ENCODE measurements at regions not wholly inside any gene's neighbourhood (a gene's known extent, or its start where the extent isn't known, plus 50 kb on each side); places are given as distances from the start of the nearest gene placed in this dataset.
"Not testable (repeated sequence)": the region's sequence is repeated elsewhere in the genome, so short reads cannot be mapped to it uniquely, and the experiment has no call there.

DNA sequence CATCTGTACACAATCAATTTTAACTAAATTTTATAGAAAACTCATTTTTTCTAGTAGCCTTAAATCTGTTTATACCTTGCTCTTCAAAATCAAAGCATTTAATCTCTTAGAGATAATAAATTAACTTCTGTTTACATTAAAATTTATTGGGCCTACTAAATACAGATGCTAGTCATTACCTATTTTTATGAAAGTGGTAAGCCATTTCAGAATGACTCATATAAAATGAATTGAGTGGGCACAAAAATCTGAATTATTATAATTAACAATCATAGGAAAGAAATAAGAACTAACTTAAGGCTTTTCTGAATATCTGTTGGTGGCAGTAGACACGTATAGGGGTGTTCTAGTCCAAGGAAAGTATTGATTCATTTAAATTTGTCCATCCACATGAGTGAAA lies 157.9 kb downstream of the KCNJ2 start:
- FAIRE-seq = no peak
- no peak for DNase-seq (ENCODE audit: insufficient read length)
- TF ChIP-seq TAF1 (IDR thresholded peaks at IDR 0.05; ENCODE audit: borderline replicate concordance, low read depth, low read length) (no peak), POLR2A (IDR thresholded peaks at IDR 0.05; ENCODE audit: low read depth, low read length) (no peak), POLR2AphosphoS5 (IDR thresholded peaks at IDR 0.05; ENCODE audit: low read depth, low read length) (no peak)

DNA sequence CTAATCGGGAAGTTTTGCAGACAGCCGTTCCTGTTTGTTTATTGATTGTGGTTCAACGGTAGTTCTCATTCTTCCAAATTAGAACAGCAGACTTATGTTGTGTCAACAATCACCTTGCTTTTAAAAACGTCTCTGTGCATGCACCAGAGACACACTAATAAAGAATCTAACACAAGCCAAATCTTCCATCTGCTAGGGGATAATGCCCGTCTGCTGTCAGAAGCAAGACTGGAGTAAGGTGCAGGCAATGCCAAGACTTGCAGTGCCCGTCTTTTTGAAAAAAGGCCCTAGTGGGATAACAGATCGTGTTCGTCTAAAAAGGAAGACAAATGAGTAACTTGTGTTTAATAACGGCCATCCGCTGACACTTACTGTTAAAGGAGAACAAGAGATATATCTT lies 158.4 kb downstream of the KCNJ2 start:
- no peak for FAIRE-seq
- TF ChIP-seq POLR2A (IDR thresholded peaks at IDR 0.05; ENCODE audit: low read depth, low read length) (no peak), TAF1 (IDR thresholded peaks at IDR 0.05; ENCODE audit: borderline replicate concordance, low read depth, low read length) (no peak), POLR2AphosphoS5 (IDR thresholded peaks at IDR 0.05; ENCODE audit: low read depth, low read length) (no peak)
- DNase-seq (ENCODE audit: insufficient read length) = no peak

DNA sequence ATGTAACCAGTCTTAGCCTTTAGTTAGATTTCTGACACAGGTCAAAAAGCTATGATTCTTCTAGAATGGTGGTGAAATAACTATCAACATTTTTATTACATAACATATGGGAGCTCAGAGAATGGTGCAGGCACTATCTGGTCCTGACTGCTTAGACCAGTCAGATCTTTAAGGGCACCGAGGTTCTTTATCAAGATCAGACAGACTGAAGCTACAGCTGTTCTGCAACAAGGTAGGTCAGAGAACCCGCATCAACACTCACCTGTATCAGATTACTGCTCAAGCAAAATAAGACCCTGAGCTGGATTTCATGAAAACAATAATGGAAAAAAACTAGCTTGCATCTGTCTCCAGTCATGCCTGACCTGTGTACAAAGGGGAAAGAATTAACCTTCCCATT lies 160.4 kb downstream of the KCNJ2 start:
- TF ChIP-seq POLR2AphosphoS5 (IDR thresholded peaks at IDR 0.05; ENCODE audit: low read depth, low read length) = no peak
- TF ChIP-seq POLR2A (IDR thresholded peaks at IDR 0.05; ENCODE audit: low read depth, low read length) = no peak
- no peak for TF ChIP-seq TAF1 (IDR thresholded peaks at IDR 0.05; ENCODE audit: borderline replicate concordance, low read depth, low read length)
- FAIRE-seq (no peak), DNase-seq (ENCODE audit: insufficient read length) (no peak)

- DNase-seq (ENCODE audit: insufficient read length); FAIRE-seq: not testable (repeated sequence)
These were observed 161.7 kb downstream of the KCNJ2 start for GRCh38 chr17:70331066-70331465.

DNA sequence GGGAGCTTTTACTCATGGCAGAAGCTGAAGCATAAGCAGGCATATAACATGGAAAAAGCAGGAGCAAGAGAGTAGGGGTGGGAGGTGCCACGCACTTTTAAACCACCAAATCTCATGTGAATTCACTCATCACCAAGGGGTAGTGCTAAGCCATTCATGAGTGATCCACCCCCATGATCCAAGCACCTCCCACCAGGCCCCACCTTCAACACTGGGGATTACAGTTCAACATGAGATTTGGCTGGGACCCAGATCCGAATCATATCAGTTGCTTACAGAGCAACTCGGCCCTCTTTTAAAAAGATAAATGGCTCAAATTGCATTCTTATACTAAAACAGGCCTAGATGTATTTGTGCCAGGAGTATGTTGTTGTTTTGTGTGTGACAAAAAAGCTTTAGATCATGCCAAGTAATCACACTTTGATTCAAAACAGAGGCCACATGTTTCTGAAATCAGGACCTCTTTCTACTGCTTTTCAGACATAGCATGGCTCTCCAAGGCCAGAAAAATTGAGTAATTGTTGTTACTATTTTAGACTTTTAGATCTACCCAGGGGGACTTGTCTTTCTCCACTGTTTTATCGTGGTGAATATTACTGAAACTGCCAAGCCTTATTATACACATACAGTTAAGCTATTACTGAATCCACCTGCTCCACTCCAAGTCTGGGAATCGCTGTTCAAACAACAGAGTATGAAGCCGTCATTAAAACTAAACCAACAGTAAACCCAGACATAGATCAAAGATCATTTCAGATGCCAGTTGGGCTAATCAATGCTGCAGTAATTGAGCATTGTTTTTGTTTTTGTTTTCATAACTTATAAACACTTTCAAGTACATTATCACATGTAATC lies 163.3 kb downstream of the KCNJ2 start:
- DNase-seq (ENCODE audit: insufficient read length) (no peak), FAIRE-seq (no peak)
- TF ChIP-seq POLR2AphosphoS5 (IDR thresholded peaks at IDR 0.05; ENCODE audit: low read depth, low read length) (no peak), TAF1 (IDR thresholded peaks at IDR 0.05; ENCODE audit: borderline replicate concordance, low read depth, low read length) (no peak), POLR2A (IDR thresholded peaks at IDR 0.05; ENCODE audit: low read depth, low read length) (no peak)

DNA sequence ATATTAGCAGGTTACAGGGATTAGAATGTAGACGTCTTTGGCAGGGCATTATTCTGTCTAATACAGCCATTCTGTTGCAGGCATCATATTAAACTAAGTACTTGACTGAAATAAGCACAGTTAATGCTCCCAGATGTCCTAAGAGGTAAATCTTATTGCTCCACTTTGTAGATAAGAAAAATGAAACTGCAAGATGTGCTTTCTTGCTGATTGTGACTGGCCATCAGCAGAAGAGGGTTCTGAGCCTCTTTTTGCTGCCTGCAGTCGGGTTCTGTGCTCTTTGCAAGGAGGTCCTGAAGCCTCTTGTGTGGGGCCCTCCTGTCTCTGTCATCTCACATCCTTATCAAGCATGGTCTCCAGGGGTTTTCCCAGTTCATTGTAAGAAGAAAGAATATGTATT lies 167.1 kb downstream of the KCNJ2 start:
- no peak for FAIRE-seq
- DNase-seq (ENCODE audit: insufficient read length) = no peak
- no peak for TF ChIP-seq POLR2A (IDR thresholded peaks at IDR 0.05; ENCODE audit: low read depth, low read length)
- TF ChIP-seq TAF1 (IDR thresholded peaks at IDR 0.05; ENCODE audit: borderline replicate concordance, low read depth, low read length) = no peak
- TF ChIP-seq POLR2AphosphoS5 (IDR thresholded peaks at IDR 0.05; ENCODE audit: low read depth, low read length) = no peak

DNA sequence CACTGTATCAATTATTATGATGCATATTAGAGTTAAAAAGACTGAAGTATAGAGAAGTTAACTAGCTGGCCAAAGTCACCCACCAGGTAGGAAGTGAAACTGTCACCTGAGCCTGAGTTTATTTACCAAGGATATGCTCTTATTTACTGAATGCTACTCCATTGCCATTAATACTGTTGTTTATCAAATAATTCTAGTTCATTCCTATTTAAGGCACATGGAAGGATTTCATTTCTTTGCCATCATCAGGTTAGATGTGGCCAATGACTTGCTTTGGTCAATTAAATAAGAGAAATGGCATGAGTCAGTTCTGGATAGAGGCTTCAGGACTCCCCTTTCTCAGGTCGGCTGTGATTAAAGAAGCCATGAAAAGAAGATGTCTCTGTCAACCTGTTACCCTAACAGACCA lies 169.6 kb downstream of the KCNJ2 start:
- DNase-seq (ENCODE audit: insufficient read length) (no peak), FAIRE-seq (no peak)
- TF ChIP-seq POLR2A (IDR thresholded peaks at IDR 0.05; ENCODE audit: low read depth, low read length) (no peak), TAF1 (IDR thresholded peaks at IDR 0.05; ENCODE audit: borderline replicate concordance, low read depth, low read length) (no peak), POLR2AphosphoS5 (IDR thresholded peaks at IDR 0.05; ENCODE audit: low read depth, low read length) (no peak)

GRCh38 chr17:70343114-70343513 lies 173.8 kb downstream of the KCNJ2 start:
- TF ChIP-seq TAF1 (IDR thresholded peaks at IDR 0.05; ENCODE audit: borderline replicate concordance, low read depth, low read length) (no peak), POLR2A (IDR thresholded peaks at IDR 0.05; ENCODE audit: low read depth, low read length) (no peak), POLR2AphosphoS5 (IDR thresholded peaks at IDR 0.05; ENCODE audit: low read depth, low read length) (no peak)
- no peak for FAIRE-seq
- no peak for DNase-seq (ENCODE audit: insufficient read length)

- FAIRE-seq = no peak
- DNase-seq (ENCODE audit: insufficient read length) = no peak
- TF ChIP-seq POLR2AphosphoS5 (IDR thresholded peaks at IDR 0.05; ENCODE audit: low read depth, low read length) = no peak
- no peak for TF ChIP-seq POLR2A (IDR thresholded peaks at IDR 0.05; ENCODE audit: low read depth, low read length)
- no peak for TF ChIP-seq TAF1 (IDR thresholded peaks at IDR 0.05; ENCODE audit: borderline replicate concordance, low read depth, low read length)
These were observed 175.2 kb downstream of the KCNJ2 start for GRCh38 chr17:70344386-70345060.

DNA sequence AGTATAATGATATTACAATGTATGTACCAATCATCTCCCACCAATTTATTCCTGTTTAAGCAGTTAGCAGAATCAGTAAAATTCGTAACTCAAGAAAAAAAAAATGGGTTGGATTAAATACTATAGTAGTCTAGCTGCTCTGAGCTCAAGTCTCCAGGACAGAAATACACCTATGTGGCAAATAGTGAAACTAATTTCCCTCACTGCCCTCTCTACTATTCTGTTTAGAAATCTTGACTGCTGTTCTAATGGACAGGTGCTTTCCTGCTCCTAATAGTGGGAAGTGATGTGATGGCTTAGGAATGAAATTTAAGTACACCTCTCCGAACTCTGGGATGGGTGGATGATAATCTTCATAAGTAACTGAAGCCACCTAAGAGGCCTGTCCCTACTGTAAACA lies 175.7 kb downstream of the KCNJ2 start:
- TF ChIP-seq POLR2AphosphoS5 (IDR thresholded peaks at IDR 0.05; ENCODE audit: low read depth, low read length) (no peak), POLR2A (IDR thresholded peaks at IDR 0.05; ENCODE audit: low read depth, low read length) (no peak), TAF1 (IDR thresholded peaks at IDR 0.05; ENCODE audit: borderline replicate concordance, low read depth, low read length) (no peak)
- DNase-seq (ENCODE audit: insufficient read length) (no peak), FAIRE-seq (no peak)

- TF ChIP-seq TAF1 (IDR thresholded peaks at IDR 0.05; ENCODE audit: borderline replicate concordance, low read depth, low read length) (no peak), POLR2AphosphoS5 (IDR thresholded peaks at IDR 0.05; ENCODE audit: low read depth, low read length) (no peak), POLR2A (IDR thresholded peaks at IDR 0.05; ENCODE audit: low read depth, low read length) (no peak)
- FAIRE-seq = no peak
- no peak for DNase-seq (ENCODE audit: insufficient read length)
These were observed 183.5 kb downstream of the KCNJ2 start for GRCh38 chr17:70352834-70353233.
